Skeletal muscle cell (primary cell): ENCODE measurements at regions not wholly inside any gene's neighbourhood (a gene's known extent, or its start where the extent isn't known, plus 50 kb on each side); places are given as distances from the start of the nearest gene placed in this dataset.
"Not testable (repeated sequence)": the region's sequence is repeated elsewhere in the genome, so short reads cannot be mapped to it uniquely, and the experiment has no call there.

ENCODE experiments used
- DNase-seq: peaks from one replicate; pipeline ENCODE4 v3.0.0-alpha.2; 2010; ENCODE audit warnings: low read depth
- H3K4me3 ChIP-seq: 2 replicates; pipeline ENCODE4 v1.5.1; 2011; ENCODE audit warnings: low read depth, mild to moderate bottlenecking, control low read depth, low read length, moderate library complexity

DNA sequence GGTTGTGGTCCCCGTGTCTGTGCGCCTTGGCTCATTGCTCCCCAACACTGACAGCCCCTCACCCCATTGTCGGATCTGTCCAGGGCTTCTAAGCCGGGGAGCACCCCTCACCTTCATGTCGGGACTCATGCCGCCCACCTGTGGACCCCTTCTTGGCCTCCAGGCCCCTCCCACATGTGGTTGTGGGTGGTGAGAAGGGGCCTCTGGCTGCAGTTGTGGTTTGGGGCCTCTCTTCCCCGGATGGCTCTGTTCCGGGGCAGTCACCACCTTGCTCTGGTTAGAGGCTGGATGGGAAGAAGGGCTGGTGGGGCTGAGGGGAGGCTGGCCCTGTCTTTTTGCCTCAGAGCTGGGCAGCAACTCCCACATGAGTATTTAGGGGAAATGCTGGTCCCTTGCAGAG is 158.6 kb upstream of the C1orf174 start:
- no peak overlapping the region for H3K4me3 ChIP-seq
- DNase-seq, result no peak

DNA sequence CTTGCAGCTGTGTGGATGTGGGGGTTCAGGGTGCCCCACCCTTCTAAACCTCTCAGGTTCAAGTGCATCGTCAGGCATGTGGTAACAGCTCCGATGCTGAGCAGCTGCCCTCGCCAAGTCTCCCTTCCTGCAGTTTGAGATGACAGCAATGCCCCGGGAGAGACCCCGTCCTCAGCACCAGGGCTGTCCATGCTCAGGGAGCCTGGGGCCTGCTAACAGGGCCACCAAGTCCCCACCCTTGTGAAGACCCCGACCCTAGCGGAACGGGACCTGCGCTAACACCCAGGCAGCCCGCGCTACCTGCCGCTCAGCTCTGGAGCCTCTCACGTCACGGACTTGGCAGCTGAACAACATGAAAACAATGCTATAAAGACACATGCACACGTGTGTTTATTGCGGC is 159.2 kb upstream of the C1orf174 start:
- no peak overlapping the region for H3K4me3 ChIP-seq
- no peak for DNase-seq

GRCh38 chr1:4060850-4061249 is 160.8 kb upstream of the C1orf174 start:
- DNase-seq, result no peak

GRCh38 chr1:4061521-4062031 is 161.5 kb upstream of the C1orf174 start:
- H3K4me3 ChIP-seq, result no peak overlapping the region
- no peak for DNase-seq

More at GRCh38 chr1:4060850-4061249, 160.8 kb upstream of the C1orf174 start:
- H3K4me3 ChIP-seq, result no peak overlapping the region

DNA sequence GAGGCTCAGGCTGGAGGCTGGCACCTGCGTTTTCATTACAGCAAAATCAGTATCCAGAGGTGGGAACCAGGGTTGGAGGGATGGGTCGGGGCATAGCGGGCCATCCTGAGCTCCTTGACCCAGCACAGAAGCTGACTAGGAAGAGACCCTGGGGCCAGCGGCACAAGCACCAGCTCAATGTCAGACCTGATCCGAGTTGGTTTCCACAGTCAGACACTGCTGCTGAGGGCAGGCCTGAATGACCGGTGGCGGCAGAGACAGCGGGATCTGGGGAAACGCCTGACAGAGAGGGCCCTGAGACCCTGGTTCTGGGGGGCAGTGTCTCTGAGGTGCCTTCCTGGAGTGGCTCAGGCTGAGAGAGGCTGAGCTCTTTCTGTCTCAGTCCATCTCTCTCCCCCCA is 162.0 kb upstream of the C1orf174 start:
- no peak for DNase-seq
- H3K4me3 ChIP-seq, result no peak overlapping the region

GRCh38 chr1:4062560-4062959 is 162.5 kb upstream of the C1orf174 start:
- DNase-seq, result no peak
- H3K4me3 ChIP-seq, result no peak overlapping the region

- no peak overlapping the region for H3K4me3 ChIP-seq
Measured at GRCh38 chr1:4062992-4063391, 162.9 kb upstream of the C1orf174 start.

GRCh38 chr1:4063516-4063915 is 163.4 kb upstream of the C1orf174 start:
- no peak overlapping the region for H3K4me3 ChIP-seq
- no peak for DNase-seq

More at GRCh38 chr1:4062992-4063391, 162.9 kb upstream of the C1orf174 start:
- DNase-seq, result no peak

DNA sequence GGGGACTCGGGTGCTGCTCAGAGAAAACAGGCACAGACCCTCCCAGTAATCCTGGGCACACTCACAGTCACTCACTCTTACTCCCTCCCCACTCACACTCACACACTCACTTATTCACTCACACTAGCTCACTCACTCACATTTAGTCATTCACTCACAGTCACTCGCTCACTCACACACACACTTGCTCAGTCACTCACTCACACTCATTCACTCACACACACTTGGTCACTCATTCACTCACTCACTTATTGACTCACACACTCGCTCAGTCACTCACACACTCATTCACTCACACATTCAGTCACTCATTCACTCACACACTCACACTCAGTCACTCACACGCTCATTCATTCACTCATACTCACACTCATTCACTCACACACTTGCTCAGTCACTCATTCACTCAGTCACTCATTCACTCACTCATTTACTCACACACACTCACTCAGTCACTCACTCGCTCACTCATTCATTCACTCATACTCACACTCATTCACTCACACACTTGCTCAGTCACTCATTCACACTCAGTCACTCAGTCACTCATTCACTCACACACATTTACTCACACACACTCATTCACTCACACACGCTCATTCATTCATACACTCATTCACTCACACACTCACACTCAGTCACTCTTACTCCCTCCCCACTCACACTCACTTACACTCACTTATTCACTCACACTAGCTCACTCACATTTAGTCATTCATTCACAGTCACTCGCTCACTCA is 164.2 kb upstream of the C1orf174 start:
- H3K4me3 ChIP-seq, result no peak overlapping the region
- DNase-seq, result no peak

DNA sequence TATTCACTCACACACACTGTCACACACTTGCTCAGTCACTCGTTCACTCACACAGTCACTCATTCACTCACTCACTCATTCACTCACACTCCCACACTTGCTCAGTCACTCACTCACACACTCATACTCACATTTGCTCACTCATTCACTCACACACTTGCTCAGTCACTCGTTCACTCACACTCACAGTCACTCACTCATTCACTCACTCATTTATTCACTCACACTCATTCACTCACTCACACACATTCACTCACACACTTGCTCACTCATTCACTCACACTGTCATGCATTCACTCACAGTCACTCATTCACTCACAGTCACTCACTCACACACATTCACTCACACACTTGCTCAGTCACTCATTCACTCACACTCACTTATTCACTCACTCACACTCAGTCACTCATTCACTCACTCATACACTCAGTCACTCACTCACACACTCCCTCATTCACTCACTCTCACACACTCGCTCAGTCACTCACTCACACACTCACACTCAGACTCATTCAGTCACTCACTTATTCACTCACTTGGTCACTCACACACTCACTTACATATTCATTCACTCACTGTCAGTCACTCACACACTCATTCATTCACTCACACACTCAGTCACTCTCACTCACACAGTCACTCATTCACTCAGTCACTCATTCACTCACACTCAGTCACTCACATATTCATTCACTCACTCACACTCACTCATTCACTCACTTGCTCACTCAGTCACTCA is 167.0 kb upstream of the C1orf174 start:
- no peak for DNase-seq
- H3K4me3 ChIP-seq, result no peak overlapping the region

GRCh38 chr1:4068076-4068475 is 168.0 kb upstream of the C1orf174 start:
- DNase-seq, result no peak
- H3K4me3 ChIP-seq, result no peak overlapping the region

DNA sequence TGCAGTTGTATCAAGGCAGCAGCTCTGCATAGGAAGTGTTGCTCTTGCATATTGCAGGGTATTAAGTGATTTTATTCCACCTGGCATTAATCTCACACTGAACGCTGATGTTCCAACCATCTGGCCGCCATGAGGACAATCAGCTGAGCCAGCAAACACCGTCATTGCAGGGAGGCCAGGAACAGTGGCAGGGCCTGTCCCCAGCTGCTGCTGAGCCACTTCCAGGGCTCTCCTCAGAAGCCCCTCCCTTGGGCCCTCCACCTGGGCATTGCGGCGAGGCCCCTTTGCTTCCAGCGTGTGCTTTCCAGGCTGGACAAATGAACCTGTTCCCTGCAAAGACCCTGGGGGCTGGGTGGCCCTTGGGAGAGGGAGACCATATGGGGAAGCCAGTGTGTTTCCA is 171.6 kb upstream of the C1orf174 start:
- no peak for DNase-seq

DNA sequence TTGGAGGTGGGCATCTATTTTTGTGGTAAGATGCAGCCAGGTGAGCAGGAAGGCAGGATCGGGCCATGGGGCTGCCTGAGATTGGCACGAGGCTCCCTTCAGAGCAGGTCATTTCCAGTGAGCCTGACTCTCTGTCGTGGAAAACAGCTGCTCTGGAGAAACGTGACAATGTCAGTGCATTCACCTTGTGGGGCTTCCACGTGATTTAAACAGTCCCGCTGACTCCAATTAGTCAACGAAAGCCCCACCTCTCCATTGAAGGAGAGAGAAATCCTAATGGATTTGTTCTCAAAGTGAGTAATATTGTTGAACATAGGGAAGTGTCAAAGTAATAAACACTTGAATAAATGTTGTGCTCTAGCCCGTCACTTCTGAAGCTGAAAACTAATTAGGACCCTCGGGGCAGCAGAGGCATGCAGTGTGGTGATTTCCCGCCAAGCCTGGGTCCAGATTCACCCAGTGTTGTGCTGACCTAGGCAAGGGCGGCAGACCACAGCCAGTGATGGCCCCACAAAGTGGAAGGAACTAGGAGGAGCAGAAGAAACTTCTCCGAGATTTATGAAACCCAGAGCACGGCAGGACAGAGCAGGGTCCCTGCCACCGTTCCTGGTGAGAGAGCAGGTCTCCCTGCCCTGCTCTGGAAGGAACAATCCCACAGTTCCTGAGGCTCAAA is 172.5 kb upstream of the C1orf174 start:
- H3K4me3 ChIP-seq, result no peak overlapping the region
- no peak for DNase-seq

More for the DNA sequence above, 171.6 kb upstream of the C1orf174 start:
- H3K4me3 ChIP-seq, result no peak overlapping the region

DNA sequence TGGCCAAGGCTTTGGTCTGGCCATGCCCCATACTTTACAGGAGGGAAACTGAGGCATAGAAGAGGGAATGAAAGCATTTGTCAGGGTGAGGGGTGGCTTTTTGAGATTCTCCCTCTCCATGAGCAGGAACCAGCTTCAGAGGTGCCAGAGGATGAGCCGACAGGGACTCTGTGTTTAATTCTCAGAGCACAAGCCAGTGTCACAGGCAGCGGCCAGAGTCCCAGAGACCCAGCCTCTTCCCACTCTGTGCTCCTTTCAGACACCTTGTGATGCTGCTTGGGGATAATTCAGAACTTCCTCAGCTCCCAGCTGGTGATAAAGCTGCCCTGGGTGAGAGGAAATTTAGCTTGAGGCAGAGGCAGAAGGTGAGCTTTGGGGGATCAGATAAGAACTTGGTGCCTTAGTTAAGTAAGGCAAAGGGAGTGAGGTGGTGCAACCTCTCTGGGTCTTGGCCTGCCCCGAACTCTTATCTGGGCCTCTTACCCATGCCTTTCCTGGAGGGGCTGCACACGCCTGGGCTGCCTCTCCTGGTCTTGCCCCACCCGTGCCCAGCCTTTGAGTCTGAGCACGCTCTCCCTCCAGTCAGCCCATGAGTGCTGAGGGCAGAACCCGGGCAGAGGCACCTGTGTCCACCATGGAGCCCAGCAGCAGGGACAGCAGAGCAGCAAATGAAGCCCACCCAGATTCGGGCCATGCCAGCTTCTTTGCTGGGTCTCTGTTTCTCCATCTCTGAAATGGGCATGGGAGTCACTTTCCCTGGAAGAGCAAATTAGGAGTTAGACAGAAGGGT is 175.6 kb upstream of the C1orf174 start:
- H3K4me3 ChIP-seq, result no peak overlapping the region
- no peak for DNase-seq

DNA sequence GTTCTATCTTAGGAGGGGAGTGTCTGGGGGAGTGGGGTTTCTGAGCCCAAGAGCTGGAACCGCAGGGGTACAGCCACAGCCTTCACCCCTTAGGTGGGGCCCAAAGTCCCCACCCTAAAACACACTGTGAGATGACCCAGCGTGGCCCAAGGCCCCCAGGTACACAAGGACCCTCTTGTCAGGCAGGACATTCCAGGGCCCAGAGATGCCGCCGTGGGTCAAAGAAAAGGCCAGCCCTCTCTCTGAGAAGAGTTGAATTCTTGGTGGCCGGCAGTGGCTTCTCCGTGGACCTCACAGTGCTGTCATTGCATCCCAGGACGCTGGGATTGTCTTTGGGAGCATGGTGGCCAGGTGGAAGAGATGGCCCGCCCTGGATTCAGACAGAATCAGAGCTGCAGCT is 176.3 kb upstream of the C1orf174 start:
- no peak overlapping the region for H3K4me3 ChIP-seq

DNA sequence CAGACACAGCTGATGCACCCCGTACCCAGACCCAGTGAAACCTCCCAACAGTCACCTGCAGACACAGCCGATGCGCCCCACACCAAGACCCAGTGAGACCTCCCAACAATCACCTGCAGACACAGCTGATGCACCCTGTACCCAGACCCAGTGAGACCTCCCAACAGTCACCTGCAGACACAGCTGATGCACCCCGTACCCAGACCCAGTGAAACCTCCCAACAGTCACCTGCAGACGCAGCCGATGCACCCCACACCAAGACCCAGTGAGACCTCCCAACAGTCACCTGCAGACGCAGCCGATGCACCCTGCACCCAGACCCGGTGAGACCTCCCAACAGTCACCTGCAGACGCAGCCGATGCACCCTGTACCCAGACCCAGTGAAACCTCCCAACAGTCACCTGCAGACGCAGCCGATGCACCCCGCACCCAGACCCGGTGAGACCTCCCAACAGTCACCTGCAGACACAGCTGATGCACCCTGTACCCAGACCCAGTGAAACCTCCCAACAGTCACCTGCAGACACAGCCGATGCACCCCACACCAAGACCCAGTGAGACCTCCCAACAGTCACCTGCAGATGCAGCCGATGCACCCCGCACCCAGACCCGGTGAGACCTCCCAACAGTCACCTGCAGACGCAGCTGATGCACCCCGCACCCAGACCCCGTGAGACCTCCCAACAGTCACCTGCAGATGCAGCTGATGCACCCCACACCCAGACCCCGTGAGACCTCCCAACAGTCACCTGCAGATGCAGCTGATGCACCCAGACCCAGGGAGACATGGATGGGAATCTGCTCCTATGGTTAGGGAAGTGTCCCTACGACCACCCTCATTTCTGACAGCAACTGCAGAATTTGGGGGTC is 178.3 kb upstream of the C1orf174 start:
- not testable (repeated sequence) for DNase-seq, H3K4me3 ChIP-seq

More for the DNA sequence above, 176.3 kb upstream of the C1orf174 start:
- no peak for DNase-seq

DNA sequence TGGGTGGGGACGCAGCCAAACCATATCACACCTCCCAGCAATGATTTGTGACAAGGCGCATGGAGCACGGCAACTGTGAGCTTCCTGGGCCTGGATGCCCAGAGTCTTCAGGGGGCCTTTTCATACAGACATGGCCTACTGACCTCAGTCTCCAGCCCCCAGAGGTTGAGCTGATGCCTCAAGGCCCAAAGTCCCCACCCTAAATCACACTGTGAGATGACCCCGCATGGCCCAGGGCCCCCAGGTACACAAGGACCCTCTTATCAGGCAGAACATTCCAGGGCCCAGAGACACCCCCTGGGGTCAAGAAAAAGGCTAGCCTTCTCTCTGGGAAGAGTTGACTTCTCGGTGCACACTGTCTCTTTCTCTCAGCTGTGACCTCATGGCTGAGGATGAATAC is 179.7 kb upstream of the C1orf174 start:
- H3K4me3 ChIP-seq, result no peak overlapping the region
- DNase-seq, result no peak
